Kidney epithelial cell (primary cell): ENCODE measurements at regions not wholly inside any gene's neighbourhood (a gene's known extent, or its start where the extent isn't known, plus 50 kb on each side); places are given as distances from the start of the nearest gene placed in this dataset.
"Not testable (repeated sequence)": the region's sequence is repeated elsewhere in the genome, so short reads cannot be mapped to it uniquely, and the experiment has no call there.

Experiments
- DNase-seq: peaks from one replicate; pipeline ENCODE4 v3.0.0-alpha.2; 2010; ENCODE audit warnings: low read depth
- H3K27me3 ChIP-seq: 2 replicates; pipeline ENCODE4 v1.6.0; 2011; ENCODE audit warnings: low read length; ENCODE audit not compliant: control insufficient read depth, insufficient read depth
- H3K36me3 ChIP-seq: 2 replicates; pipeline ENCODE4 v1.5.1; 2011; ENCODE audit warnings: low read length; ENCODE audit not compliant: control insufficient read depth, insufficient read depth
- H3K4me3 ChIP-seq: 2 replicates; pipeline ENCODE4 v1.5.1; 2011; ENCODE audit warnings: low read depth, mild to moderate bottlenecking, control low read depth, low read length
- TF ChIP-seq, protein P1 (sequence below): IDR thresholded peaks from 2 replicates; pipeline ENCODE4 v1.5.1; 2011; ENCODE audit warnings: mild to moderate bottlenecking, moderate library complexity, low read length, control low read depth, inconsistent platforms; ENCODE audit not compliant: insufficient read depth, poor library complexity, severe bottlenecking

DNA sequence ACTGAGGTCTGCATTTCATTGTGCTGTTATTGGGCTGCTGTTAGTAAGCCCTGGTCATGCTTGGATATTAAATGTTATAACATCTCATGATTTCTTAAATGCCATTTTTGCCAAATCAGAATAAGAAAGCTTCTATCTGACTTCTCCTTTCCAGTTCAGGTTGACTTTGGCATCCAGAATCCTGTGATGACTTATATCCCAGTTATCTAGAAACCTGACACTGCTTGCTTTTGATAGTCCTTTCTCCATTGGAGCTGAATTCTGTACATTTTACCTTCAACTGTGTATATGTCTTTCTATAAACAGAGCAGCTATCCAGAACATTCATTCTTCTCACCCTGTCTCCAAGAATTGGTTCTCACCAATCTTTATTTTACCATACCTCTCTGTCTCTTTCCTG, 257.7 kb upstream of the GNPDA2 start:
- Histone ChIP-seq H3K4me3 (no peak overlapping the region), H3K36me3 (no peaks in the 10 kb centered on the region), H3K27me3 (no peaks in the 10 kb centered on the region)
- no peak for DNase-seq
- TF ChIP-seq, protein P1, sequence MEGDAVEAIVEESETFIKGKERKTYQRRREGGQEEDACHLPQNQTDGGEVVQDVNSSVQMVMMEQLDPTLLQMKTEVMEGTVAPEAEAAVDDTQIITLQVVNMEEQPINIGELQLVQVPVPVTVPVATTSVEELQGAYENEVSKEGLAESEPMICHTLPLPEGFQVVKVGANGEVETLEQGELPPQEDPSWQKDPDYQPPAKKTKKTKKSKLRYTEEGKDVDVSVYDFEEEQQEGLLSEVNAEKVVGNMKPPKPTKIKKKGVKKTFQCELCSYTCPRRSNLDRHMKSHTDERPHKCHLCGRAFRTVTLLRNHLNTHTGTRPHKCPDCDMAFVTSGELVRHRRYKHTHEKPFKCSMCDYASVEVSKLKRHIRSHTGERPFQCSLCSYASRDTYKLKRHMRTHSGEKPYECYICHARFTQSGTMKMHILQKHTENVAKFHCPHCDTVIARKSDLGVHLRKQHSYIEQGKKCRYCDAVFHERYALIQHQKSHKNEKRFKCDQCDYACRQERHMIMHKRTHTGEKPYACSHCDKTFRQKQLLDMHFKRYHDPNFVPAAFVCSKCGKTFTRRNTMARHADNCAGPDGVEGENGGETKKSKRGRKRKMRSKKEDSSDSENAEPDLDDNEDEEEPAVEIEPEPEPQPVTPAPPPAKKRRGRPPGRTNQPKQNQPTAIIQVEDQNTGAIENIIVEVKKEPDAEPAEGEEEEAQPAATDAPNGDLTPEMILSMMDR, result no peak

DNA sequence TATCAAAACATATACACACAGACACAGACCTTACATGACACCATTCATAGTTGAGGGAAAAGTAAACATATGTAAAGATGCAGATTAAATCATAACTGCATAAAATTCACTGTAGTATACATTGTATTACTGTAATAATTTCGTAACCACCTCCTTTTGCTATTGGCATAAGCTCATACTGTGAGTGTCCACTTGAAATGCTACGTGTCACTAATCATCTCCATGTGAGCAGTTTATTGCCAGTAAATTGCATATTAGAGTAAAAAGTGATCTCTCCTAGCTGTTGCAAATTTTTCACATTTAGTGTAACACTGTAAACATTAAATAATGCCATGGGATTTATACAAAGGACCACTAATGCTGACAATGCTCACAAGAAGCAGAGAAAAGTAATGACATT, 256.7 kb upstream of the GNPDA2 start:
- Histone ChIP-seq H3K27me3 (no peaks in the 10 kb centered on the region), H3K36me3 (no peaks in the 10 kb centered on the region), H3K4me3 (no peak overlapping the region)
- TF ChIP-seq, protein P1, result no peak
- no peak for DNase-seq

DNA sequence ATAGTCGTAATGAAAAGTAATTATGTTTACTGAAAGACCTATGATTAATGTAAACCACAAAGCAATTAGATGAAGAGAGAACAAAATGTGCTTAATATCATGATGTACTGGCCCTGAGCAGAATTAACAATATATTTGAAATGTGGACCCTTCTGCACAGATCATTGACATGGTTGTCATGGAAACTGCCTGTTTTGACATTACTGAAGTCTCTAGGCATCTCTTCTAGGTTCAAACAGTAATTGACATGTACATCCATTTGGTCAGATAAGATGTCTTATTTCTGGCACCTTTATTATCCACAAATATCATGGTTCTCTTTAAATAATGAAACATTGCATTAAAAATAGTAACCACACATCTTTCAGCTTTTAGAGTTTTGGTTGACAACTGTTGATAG, 251.7 kb upstream of the GNPDA2 start:
- DNase-seq, result no peak
- no peaks in the 10 kb centered on the region for H3K36me3 ChIP-seq
- no peak overlapping the region for H3K4me3 ChIP-seq
- TF ChIP-seq, protein P1, result no peak
- H3K27me3 ChIP-seq, result no peaks in the 10 kb centered on the region

DNA sequence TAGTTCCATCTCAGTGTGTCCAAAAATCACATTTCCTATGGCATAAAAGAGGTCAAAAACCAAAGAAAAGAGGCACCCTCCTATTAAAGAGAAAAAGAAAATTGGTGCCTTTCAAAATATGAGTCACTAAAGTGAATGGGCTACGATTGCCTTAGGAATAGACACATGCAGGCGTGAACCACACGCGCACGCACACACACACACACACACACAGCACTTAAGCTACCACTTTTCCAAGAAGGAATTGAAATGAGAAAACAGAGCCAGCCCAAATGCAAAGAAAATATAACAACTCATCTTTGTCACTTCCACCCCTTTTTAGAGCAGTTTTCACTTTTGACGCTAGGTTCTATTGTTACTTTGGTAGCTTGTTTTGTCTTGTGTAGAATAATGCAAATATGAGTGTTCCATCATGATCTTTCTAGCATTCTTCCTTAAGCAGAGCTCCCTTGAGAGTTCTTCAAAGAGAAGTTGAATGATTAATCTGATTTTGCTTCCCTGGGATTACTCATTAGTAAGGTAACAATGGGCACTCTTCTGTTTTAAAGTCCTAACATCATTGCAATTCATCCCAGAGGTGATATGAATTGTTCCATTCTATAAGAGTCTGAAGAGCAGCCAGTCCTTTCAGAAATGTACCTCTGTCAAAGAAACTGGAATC, 239.2 kb upstream of the GNPDA2 start:
- DNase-seq, result no peak
- Histone ChIP-seq H3K36me3 (no peaks in the 10 kb centered on the region), H3K27me3 (no peaks in the 10 kb centered on the region), H3K4me3 (no peak overlapping the region)
- TF ChIP-seq, protein P1, result no peak

DNA sequence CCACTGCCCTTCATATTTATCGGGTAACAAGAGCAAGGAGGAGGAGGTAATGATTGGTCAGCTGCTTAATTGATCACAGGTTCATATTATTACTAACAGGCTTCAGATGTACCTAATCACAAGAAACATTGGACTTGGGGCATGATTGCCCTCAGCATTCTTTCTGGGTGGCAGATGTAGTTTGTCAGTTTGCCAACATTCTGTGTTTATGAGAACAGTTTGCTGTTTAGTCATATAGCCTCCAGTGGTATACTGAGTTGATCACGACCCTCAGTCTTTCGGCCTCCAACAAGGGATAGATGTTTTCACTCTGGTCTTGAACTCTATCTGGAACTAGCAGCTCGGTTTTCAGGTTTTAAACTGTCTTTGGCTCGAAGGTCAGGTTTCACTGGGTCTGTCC, 237.7 kb upstream of the GNPDA2 start:
- not testable (repeated sequence) for H3K4me3 ChIP-seq, H3K36me3 ChIP-seq, DNase-seq, H3K27me3 ChIP-seq

DNA sequence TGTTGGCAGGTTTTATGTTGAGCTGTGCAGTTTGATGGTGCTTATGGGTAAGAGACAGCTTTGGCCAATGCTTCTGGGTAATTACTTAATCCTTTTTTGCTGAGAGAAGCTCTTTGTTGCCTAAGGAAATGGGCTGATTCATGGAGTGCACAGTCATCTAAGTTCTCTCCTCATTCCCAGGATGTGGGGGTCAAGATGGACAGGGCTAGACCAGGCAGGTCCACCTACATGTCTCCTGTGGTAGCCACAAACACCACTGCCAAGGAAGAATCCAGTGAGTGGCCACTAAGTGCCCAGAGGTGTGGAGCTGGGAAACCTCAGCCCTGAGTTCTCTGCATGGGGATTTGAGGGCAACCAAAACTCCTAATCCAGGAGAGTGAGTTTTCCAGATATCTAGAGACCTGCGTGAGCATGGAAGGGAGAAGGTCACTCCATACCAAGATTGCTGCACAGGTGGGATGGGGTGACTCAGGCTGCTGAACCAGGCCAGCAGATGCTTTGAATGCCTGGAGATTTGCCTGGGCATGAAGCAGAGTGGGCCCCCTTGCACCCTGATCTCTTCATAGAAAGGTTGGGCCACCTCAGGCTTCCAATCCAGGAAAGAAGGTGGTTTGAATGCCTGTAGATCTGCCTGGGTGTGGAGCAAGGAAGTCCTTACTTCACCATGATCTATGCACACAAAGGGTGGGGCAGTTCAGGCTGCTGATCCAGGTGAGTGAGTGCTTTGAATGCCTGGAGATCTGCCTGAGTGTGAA, 234.8 kb upstream of the GNPDA2 start:
- H3K4me3 ChIP-seq, result no peak overlapping the region
- TF ChIP-seq, protein P1, result no peak
- no peaks in the 10 kb centered on the region for H3K27me3 ChIP-seq
- no peak for DNase-seq
- no peaks in the 10 kb centered on the region for H3K36me3 ChIP-seq
